ENCODE measurements at regions not wholly inside any gene's neighbourhood (a gene's known extent, or its start where the extent isn't known, plus 50 kb on each side); places are given as distances from the start of the nearest gene placed in this dataset.

DNA sequence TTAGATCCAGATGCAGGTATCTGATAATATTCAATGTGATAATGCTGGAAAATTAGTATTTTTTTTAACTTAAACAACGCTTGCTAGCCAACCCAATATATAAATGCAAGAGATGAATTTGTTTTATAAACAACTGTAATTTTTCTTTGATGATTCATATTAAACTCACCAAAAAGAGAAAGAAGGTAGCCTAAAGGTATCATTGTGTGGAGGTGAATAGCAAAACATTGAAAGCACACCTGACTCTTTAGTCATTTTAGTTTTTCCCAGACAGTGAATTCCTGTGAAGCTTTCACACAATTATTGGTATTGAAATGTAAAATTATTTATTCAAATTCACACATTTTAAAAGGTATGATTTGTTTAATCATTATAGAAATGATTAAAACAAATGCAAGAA is 424.0 kb downstream of the NR4A2 start:
- TF ChIP-seq, protein P1, sequence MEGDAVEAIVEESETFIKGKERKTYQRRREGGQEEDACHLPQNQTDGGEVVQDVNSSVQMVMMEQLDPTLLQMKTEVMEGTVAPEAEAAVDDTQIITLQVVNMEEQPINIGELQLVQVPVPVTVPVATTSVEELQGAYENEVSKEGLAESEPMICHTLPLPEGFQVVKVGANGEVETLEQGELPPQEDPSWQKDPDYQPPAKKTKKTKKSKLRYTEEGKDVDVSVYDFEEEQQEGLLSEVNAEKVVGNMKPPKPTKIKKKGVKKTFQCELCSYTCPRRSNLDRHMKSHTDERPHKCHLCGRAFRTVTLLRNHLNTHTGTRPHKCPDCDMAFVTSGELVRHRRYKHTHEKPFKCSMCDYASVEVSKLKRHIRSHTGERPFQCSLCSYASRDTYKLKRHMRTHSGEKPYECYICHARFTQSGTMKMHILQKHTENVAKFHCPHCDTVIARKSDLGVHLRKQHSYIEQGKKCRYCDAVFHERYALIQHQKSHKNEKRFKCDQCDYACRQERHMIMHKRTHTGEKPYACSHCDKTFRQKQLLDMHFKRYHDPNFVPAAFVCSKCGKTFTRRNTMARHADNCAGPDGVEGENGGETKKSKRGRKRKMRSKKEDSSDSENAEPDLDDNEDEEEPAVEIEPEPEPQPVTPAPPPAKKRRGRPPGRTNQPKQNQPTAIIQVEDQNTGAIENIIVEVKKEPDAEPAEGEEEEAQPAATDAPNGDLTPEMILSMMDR (IDR thresholded peaks at IDR 0.05) = no peak
- TF ChIP-seq ZFX (IDR thresholded peaks at IDR 0.05; ENCODE audit: borderline replicate concordance) = no peak
